ENCODE measurements at regions not wholly inside any gene's neighbourhood (a gene's known extent, or its start where the extent isn't known, plus 50 kb on each side); places are given as distances from the start of the nearest gene placed in this dataset.
"Not testable (repeated sequence)": the region's sequence is repeated elsewhere in the genome, so short reads cannot be mapped to it uniquely, and the experiment has no call there.

DNA sequence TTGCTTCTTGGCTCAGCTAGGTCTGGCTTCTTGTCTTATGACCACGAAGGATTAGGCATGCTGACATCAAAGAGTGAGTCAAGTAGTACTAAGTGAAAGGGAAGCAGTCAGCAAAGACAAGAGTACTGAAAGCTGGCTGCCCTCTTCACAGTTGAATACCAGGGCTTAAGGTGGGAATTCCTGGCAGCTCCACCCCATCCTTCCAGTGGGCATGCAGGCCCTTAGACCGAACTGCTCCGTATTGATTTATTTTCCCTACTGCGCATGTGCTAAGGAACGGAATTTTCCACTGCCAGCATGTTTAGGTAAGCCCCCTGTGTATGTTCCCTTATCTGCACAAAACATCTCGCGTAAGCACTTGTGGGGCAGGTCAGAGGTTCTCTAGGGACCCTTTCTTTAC, 2320.1 kb downstream of the ARAP2 start:
- H3K9me3 ChIP-seq (ENCODE audit: low read length) = no peaks in the 10 kb centered on the region
- no peaks in the 10 kb centered on the region for H3K36me3 ChIP-seq (ENCODE audit: insufficient read depth, low read length)
- no peaks in the 10 kb centered on the region for H3K4me1 ChIP-seq (ENCODE audit: insufficient read depth, low read length)
- H3K9ac ChIP-seq (ENCODE audit: low read length) = no peak overlapping the region
- H3K27me3 ChIP-seq (ENCODE audit: control insufficient read depth in 1 of 2, insufficient read depth in 2 of 2, low read length in 2 of 2) = no peaks in the 10 kb centered on the region
- no peak overlapping the region for H3K4me3 ChIP-seq (ENCODE audit: low read depth in 1 of 2, low read length in 2 of 2)
- H3K27ac ChIP-seq (ENCODE audit: low read depth, low read length) = no peak overlapping the region

- H3K27ac ChIP-seq (ENCODE audit: low read depth, low read length) = no peak overlapping the region
- no peaks in the 10 kb centered on the region for H3K27me3 ChIP-seq (ENCODE audit: control insufficient read depth in 1 of 2, insufficient read depth in 2 of 2, low read length in 2 of 2)
- H3K4me3 ChIP-seq (ENCODE audit: low read depth in 1 of 2, low read length in 2 of 2) = no peak overlapping the region
- no peaks in the 10 kb centered on the region for H3K36me3 ChIP-seq (ENCODE audit: insufficient read depth, low read length)
- no peaks in the 10 kb centered on the region for H3K4me1 ChIP-seq (ENCODE audit: insufficient read depth, low read length)
- H3K9me3 ChIP-seq (ENCODE audit: low read length) = no peaks in the 10 kb centered on the region
- H3K9ac ChIP-seq (ENCODE audit: low read length) = no peak overlapping the region
Observed at GRCh38 chr4:33924811-33925210, 2319.5 kb downstream of the ARAP2 start.

DNA sequence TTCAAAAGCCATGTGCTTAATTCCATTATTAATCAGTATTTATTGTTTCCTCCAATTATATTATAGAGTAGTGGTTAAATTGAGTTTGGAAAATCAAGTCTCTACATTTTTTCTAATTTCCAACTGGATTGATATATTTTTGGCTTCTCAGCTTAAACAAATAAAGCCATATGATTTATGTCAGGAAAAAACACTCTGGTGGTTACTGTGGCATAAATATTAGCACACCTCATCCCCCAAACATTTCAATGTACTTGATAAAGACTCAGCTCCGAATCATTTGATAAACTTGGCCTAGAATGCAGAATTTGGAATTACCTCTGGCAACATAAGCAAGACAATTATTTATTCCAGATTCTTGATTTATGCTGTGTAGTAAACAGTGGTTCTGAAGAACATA, 2313.8 kb downstream of the ARAP2 start:
- no peak overlapping the region for H3K9ac ChIP-seq (ENCODE audit: low read length)
- H3K27ac ChIP-seq (ENCODE audit: low read depth, low read length) = no peak overlapping the region
- no peaks in the 10 kb centered on the region for H3K9me3 ChIP-seq (ENCODE audit: low read length)
- H3K27me3 ChIP-seq (ENCODE audit: control insufficient read depth in 1 of 2, insufficient read depth in 2 of 2, low read length in 2 of 2) = no peaks in the 10 kb centered on the region
- H3K4me1 ChIP-seq (ENCODE audit: insufficient read depth, low read length) = no peaks in the 10 kb centered on the region
- no peak overlapping the region for H3K4me3 ChIP-seq (ENCODE audit: low read depth in 1 of 2, low read length in 2 of 2)
- H3K36me3 ChIP-seq (ENCODE audit: insufficient read depth, low read length) = no peaks in the 10 kb centered on the region

DNA sequence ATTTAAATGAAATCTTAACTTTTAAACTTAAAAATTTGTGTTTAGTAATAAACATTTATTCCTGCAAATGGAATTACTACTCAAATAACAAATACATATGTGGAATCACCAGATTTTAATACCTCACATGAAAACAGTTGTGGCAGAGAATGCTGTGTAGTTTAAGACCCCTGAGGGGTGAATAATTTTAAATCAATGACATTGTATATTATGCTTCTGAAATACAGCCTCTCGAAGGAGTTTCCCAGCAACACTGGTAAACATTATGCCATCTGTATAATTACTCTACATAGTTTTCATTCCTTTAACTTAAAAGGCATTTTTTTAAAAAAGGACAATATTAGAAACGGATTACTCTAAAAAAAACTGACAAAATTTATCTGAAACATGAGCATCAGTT, 2313.3 kb downstream of the ARAP2 start:
- H3K9ac ChIP-seq (ENCODE audit: low read length) = no peak overlapping the region
- no peaks in the 10 kb centered on the region for H3K27me3 ChIP-seq (ENCODE audit: control insufficient read depth in 1 of 2, insufficient read depth in 2 of 2, low read length in 2 of 2)
- H3K36me3 ChIP-seq (ENCODE audit: insufficient read depth, low read length) = no peaks in the 10 kb centered on the region
- H3K9me3 ChIP-seq (ENCODE audit: low read length) = no peaks in the 10 kb centered on the region
- H3K4me3 ChIP-seq (ENCODE audit: low read depth in 1 of 2, low read length in 2 of 2) = no peak overlapping the region
- H3K27ac ChIP-seq (ENCODE audit: low read depth, low read length) = no peak overlapping the region
- H3K4me1 ChIP-seq (ENCODE audit: insufficient read depth, low read length) = no peaks in the 10 kb centered on the region

DNA sequence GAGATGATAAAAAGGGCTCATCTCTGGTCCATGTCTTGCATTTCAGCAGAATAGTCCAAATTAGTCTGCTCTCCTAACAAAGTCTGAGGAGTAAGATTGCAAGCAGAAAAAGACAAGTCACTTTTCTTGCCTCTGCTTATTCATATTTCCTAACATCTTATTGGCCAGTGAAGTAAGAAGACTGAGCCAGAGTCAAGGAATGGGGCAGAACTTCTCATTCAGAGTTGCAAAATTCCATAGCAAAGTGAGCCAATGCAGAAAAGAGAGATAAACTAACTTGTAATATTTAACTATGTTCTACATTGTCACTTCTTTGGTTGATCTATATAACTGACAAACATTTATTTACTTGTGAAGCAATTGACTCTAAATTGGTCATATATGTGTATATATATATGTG, 2304.0 kb downstream of the ARAP2 start:
- H3K36me3 ChIP-seq (ENCODE audit: insufficient read depth, low read length) = no peaks in the 10 kb centered on the region
- H3K4me1 ChIP-seq (ENCODE audit: insufficient read depth, low read length) = no peaks in the 10 kb centered on the region
- no peak overlapping the region for H3K9ac ChIP-seq (ENCODE audit: low read length)
- no peaks in the 10 kb centered on the region for H3K9me3 ChIP-seq (ENCODE audit: low read length)
- H3K27me3 ChIP-seq (ENCODE audit: control insufficient read depth in 1 of 2, insufficient read depth in 2 of 2, low read length in 2 of 2) = no peaks in the 10 kb centered on the region
- H3K4me3 ChIP-seq (ENCODE audit: low read depth in 1 of 2, low read length in 2 of 2) = no peak overlapping the region
- no peak overlapping the region for H3K27ac ChIP-seq (ENCODE audit: low read depth, low read length)

- no peaks in the 10 kb centered on the region for H3K4me1 ChIP-seq (ENCODE audit: insufficient read depth, low read length)
- no peak overlapping the region for H3K9ac ChIP-seq (ENCODE audit: low read length)
- no peak overlapping the region for H3K27ac ChIP-seq (ENCODE audit: low read depth, low read length)
- no peaks in the 10 kb centered on the region for H3K27me3 ChIP-seq (ENCODE audit: control insufficient read depth in 1 of 2, insufficient read depth in 2 of 2, low read length in 2 of 2)
- H3K4me3 ChIP-seq (ENCODE audit: low read depth in 1 of 2, low read length in 2 of 2) = no peak overlapping the region
- H3K36me3 ChIP-seq (ENCODE audit: insufficient read depth, low read length) = no peaks in the 10 kb centered on the region
- H3K9me3 ChIP-seq (ENCODE audit: low read length) = no peaks in the 10 kb centered on the region
Observed at GRCh38 chr4:33941854-33942253, 2302.5 kb downstream of the ARAP2 start.

DNA sequence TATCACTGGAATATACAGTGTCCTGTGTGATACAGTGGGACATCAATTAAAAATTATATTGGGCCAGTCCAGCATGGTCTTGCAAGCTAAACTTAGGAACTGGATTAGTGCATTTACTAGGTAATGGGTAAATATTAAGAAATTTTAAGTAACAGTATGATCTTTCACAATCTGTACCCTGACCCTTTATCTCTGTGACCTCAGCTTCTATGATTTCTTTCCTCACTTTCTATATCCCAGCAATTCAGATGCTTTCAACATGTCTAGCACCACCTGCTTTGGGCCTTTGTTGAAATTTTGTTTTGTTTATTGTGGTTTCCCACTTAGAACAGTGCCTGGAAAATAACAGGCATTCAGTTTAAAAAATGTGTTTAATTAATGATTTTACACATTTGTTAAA, 2295.4 kb downstream of the ARAP2 start:
- Histone ChIP-seq H3K27ac (ENCODE audit: low read depth, low read length) (no peak overlapping the region), H3K27me3 (ENCODE audit: control insufficient read depth in 1 of 2, insufficient read depth in 2 of 2, low read length in 2 of 2) (no peaks in the 10 kb centered on the region), H3K9ac (ENCODE audit: low read length) (no peak overlapping the region), H3K9me3 (ENCODE audit: low read length) (no peaks in the 10 kb centered on the region), H3K36me3 (ENCODE audit: insufficient read depth, low read length) (no peaks in the 10 kb centered on the region), H3K4me1 (ENCODE audit: insufficient read depth, low read length) (no peaks in the 10 kb centered on the region), H3K4me3 (ENCODE audit: low read depth in 1 of 2, low read length in 2 of 2) (no peak overlapping the region)

GRCh38 chr4:33953848-33954247, 2290.5 kb downstream of the ARAP2 start:
- H3K36me3 ChIP-seq (ENCODE audit: insufficient read depth, low read length) = not testable (repeated sequence)

DNA sequence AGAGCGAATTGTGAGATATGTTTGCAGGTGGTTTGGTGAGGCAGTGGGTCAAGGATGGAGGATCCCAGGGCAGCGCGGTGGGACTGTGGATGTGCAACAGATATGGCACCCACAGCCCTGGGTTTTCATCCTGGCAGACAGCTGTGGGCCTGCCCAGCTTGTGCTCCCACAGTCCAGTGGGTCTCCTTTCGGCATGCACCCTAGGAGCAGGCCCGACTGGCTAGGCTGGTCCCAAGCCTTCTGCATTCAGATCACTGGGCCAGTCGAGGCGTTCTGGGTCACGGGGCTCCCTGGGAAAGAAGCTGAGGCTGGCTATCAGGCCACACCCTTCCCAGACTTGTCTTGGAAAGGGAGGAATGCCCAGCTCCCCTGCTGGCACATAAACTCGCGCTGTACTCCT, 2289.6 kb downstream of the ARAP2 start:
- H3K36me3 ChIP-seq (ENCODE audit: insufficient read depth, low read length) = no peaks in the 10 kb centered on the region
- no peak overlapping the region for H3K9ac ChIP-seq (ENCODE audit: low read length)
- no peaks in the 10 kb centered on the region for H3K4me1 ChIP-seq (ENCODE audit: insufficient read depth, low read length)
- H3K9me3 ChIP-seq (ENCODE audit: low read length) = no peaks in the 10 kb centered on the region
- H3K27ac ChIP-seq (ENCODE audit: low read depth, low read length) = no peak overlapping the region
- no peaks in the 10 kb centered on the region for H3K27me3 ChIP-seq (ENCODE audit: control insufficient read depth in 1 of 2, insufficient read depth in 2 of 2, low read length in 2 of 2)
- H3K4me3 ChIP-seq (ENCODE audit: low read depth in 1 of 2, low read length in 2 of 2) = no peak overlapping the region

More at GRCh38 chr4:33953848-33954247, 2290.5 kb downstream of the ARAP2 start:
- H3K4me3 ChIP-seq (ENCODE audit: low read depth in 1 of 2, low read length in 2 of 2); H3K27ac ChIP-seq (ENCODE audit: low read depth, low read length); H3K4me1 ChIP-seq (ENCODE audit: insufficient read depth, low read length); H3K9me3 ChIP-seq (ENCODE audit: low read length); H3K27me3 ChIP-seq (ENCODE audit: control insufficient read depth in 1 of 2, insufficient read depth in 2 of 2, low read length in 2 of 2); H3K9ac ChIP-seq (ENCODE audit: low read length): not testable (repeated sequence)

- Histone ChIP-seq H3K4me1 (ENCODE audit: insufficient read depth, low read length) (no peaks in the 10 kb centered on the region), H3K4me3 (ENCODE audit: low read depth in 1 of 2, low read length in 2 of 2) (no peak overlapping the region), H3K27ac (ENCODE audit: low read depth, low read length) (no peak overlapping the region), H3K9me3 (ENCODE audit: low read length) (no peaks in the 10 kb centered on the region), H3K9ac (ENCODE audit: low read length) (no peak overlapping the region), H3K27me3 (ENCODE audit: control insufficient read depth in 1 of 2, insufficient read depth in 2 of 2, low read length in 2 of 2) (no peaks in the 10 kb centered on the region), H3K36me3 (ENCODE audit: insufficient read depth, low read length) (no peaks in the 10 kb centered on the region)
Observed at GRCh38 chr4:33959519-33959918, 2284.8 kb downstream of the ARAP2 start.

- Histone ChIP-seq H3K27ac (ENCODE audit: low read depth, low read length) (no peak overlapping the region), H3K36me3 (ENCODE audit: insufficient read depth, low read length) (no peaks in the 10 kb centered on the region), H3K9ac (ENCODE audit: low read length) (no peak overlapping the region), H3K4me1 (ENCODE audit: insufficient read depth, low read length) (no peaks in the 10 kb centered on the region), H3K4me3 (ENCODE audit: low read depth in 1 of 2, low read length in 2 of 2) (no peak overlapping the region), H3K9me3 (ENCODE audit: low read length) (no peaks in the 10 kb centered on the region), H3K27me3 (ENCODE audit: control insufficient read depth in 1 of 2, insufficient read depth in 2 of 2, low read length in 2 of 2) (no peaks in the 10 kb centered on the region)
Observed at GRCh38 chr4:33961761-33962160, 2282.6 kb downstream of the ARAP2 start.

GRCh38 chr4:33966808-33967207, 2277.5 kb downstream of the ARAP2 start:
- H3K27me3 ChIP-seq (ENCODE audit: control insufficient read depth in 1 of 2, insufficient read depth in 2 of 2, low read length in 2 of 2) = no peaks in the 10 kb centered on the region
- no peak overlapping the region for H3K9ac ChIP-seq (ENCODE audit: low read length)
- no peak overlapping the region for H3K4me3 ChIP-seq (ENCODE audit: low read depth in 1 of 2, low read length in 2 of 2)

More at GRCh38 chr4:33966808-33967207, 2277.5 kb downstream of the ARAP2 start:
- Histone ChIP-seq H3K36me3 (ENCODE audit: insufficient read depth, low read length) (no peaks in the 10 kb centered on the region), H3K9me3 (ENCODE audit: low read length) (no peaks in the 10 kb centered on the region), H3K27ac (ENCODE audit: low read depth, low read length) (no peak overlapping the region), H3K4me1 (ENCODE audit: insufficient read depth, low read length) (no peaks in the 10 kb centered on the region)
